SK-N-SH treated with all-trans-retinoic acid at 6 μM for 48 hours (cell line): ENCODE measurements at regions not wholly inside any gene's neighbourhood (a gene's known extent, or its start where the extent isn't known, plus 50 kb on each side); places are given as distances from the start of the nearest gene placed in this dataset.

ENCODE experiments used
- ATAC-seq: fragments of 200-7000 bp; cut with Tn5 transposase; 3 replicates; pipeline ENCODE4 v1.9.1; 2020; ENCODE audit warnings: mild to moderate bottlenecking, moderate library complexity
- BACH2 ChIP-seq: fragments of 250-450 bp; sonication (Bioruptor Pico); IDR thresholded peaks from 2 replicates; pipeline ENCODE4 v1.9.0; 2021; ENCODE audit warnings: mild to moderate bottlenecking, borderline replicate concordance
- CREB5 ChIP-seq: fragments of 250-450 bp; sonication (Bioruptor Pico); IDR thresholded peaks from 2 replicates; pipeline ENCODE4 v1.5.1; 2020; ENCODE audit warnings: low read depth, mild to moderate bottlenecking, moderate library complexity
- CSDC2 ChIP-seq: fragments of 250-450 bp; sonication (Bioruptor Pico); IDR thresholded peaks from 2 replicates; pipeline ENCODE4 v1.5.0; 2020; ENCODE audit warnings: mild to moderate bottlenecking, moderate library complexity
- CSRNP3 ChIP-seq: fragments of 250-450 bp; sonication (Bioruptor Pico); IDR thresholded peaks from 2 replicates; pipeline ENCODE4 v1.5.1; 2021; ENCODE audit warnings: mild to moderate bottlenecking, moderate library complexity
- GLIS3 ChIP-seq: fragments of 250-450 bp; sonication (Bioruptor Pico); IDR thresholded peaks from 2 replicates; pipeline ENCODE4 v1.5.0; 2020; ENCODE audit warnings: mild to moderate bottlenecking, moderate library complexity
- ISL1 ChIP-seq: fragments of 250-450 bp; sonication (Bioruptor Pico); IDR thresholded peaks from 2 replicates; pipeline ENCODE4 v2.1.2; 2022; ENCODE audit warnings: mild to moderate bottlenecking, moderate library complexity
- OSR1 ChIP-seq: fragments of 250-450 bp; sonication (Bioruptor Pico); IDR thresholded peaks from 2 replicates; pipeline ENCODE4 v1.8.0; 2022; ENCODE audit warnings: moderate library complexity, mild to moderate bottlenecking, inconsistent platforms
- PATZ1 ChIP-seq: fragments of 250-450 bp; sonication (Bioruptor Pico); IDR thresholded peaks from 2 replicates; pipeline ENCODE4 v1.8.0; 2020; ENCODE audit warnings: mild to moderate bottlenecking, moderate library complexity, borderline replicate concordance
- POU6F1 ChIP-seq: fragments of 250-450 bp; sonication (Bioruptor Pico); IDR thresholded peaks from 2 replicates; pipeline ENCODE4 v1.8.0; 2021; ENCODE audit warnings: low read depth, mild to moderate bottlenecking, moderate library complexity, borderline replicate concordance
- PPARA ChIP-seq: fragments of 250-450 bp; sonication (Bioruptor Pico); IDR thresholded peaks from 2 replicates; pipeline ENCODE4 v1.5.0; 2020; ENCODE audit warnings: mild to moderate bottlenecking, borderline replicate concordance
- SNAI2 ChIP-seq: fragments of 250-450 bp; sonication (Bioruptor Pico); IDR thresholded peaks from 2 replicates; pipeline ENCODE4 v1.5.0; 2020; ENCODE audit warnings: mild to moderate bottlenecking, moderate library complexity
- TCF4 ChIP-seq: fragments of 250-450 bp; sonication (Bioruptor Pico); IDR thresholded peaks from 2 replicates; pipeline ENCODE4 v1.8.0; 2021; ENCODE audit warnings: mild to moderate bottlenecking, moderate library complexity, borderline replicate concordance
- TOX ChIP-seq: fragments of 250-450 bp; sonication (Bioruptor Pico); IDR thresholded peaks from 2 replicates; pipeline ENCODE4 v1.8.0; 2021; ENCODE audit warnings: mild to moderate bottlenecking, moderate library complexity, borderline replicate concordance
- ZC3H10 ChIP-seq: fragments of 250-450 bp; sonication (Bioruptor Pico); IDR thresholded peaks from 2 replicates; pipeline ENCODE4 v1.5.1; 2021; ENCODE audit warnings: mild to moderate bottlenecking, moderate library complexity
- ZFP3 ChIP-seq: fragments of 250-450 bp; sonication (Bioruptor Pico); IDR thresholded peaks from 2 replicates; pipeline ENCODE4 v1.5.0; 2020; ENCODE audit warnings: mild to moderate bottlenecking, moderate library complexity
- ZFP30 ChIP-seq: fragments of 450-650 bp; formaldehyde crosslinking; IDR thresholded peaks from 2 replicates; pipeline ENCODE4 v1.5.0; 2022; ENCODE audit warnings: mild to moderate bottlenecking, moderate library complexity
- ZNF565 ChIP-seq: fragments of 450-650 bp; formaldehyde crosslinking; conservative IDR thresholded peaks from 2 replicates; pipeline ENCODE4 v1.5.0; 2020; ENCODE audit warnings: low read depth, mild to moderate bottlenecking, moderate library complexity
- ZNF70 ChIP-seq: fragments of 450-650 bp; formaldehyde crosslinking; IDR thresholded peaks from 2 replicates; pipeline ENCODE4 v1.5.0; 2020; ENCODE audit warnings: mild to moderate bottlenecking, moderate library complexity
- ZNF8 ChIP-seq: fragments of 450-650 bp; formaldehyde crosslinking; IDR thresholded peaks from 2 replicates; pipeline ENCODE4 v1.5.0; 2020; ENCODE audit warnings: mild to moderate bottlenecking, moderate library complexity

GRCh38 chr9:85192750-85193149 lies 523.2 kb downstream of the NTRK2 start (continued):
- no peak for TF ChIP-seq CSDC2 (CRISPR knock-in tag)
- TF ChIP-seq ZNF8 (CRISPR knock-in tag): no peak
- TF ChIP-seq ISL1 (CRISPR knock-in tag): no peak
- TF ChIP-seq BACH2 (CRISPR knock-in tag): no peak
- no peak for TF ChIP-seq ZNF565
- no peak for TF ChIP-seq TCF4 (CRISPR knock-in tag)

- TF ChIP-seq SNAI2: no peak
- no peak for TF ChIP-seq PATZ1 (CRISPR knock-in tag)
- TF ChIP-seq CSDC2 (CRISPR knock-in tag): no peak
- TF ChIP-seq PPARA (CRISPR knock-in tag): no peak
- TF ChIP-seq ZNF70: no peak
- no peak for ATAC-seq
Observed at GRCh38 chr9:85186218-85186585, 516.7 kb downstream of the NTRK2 start.

GRCh38 chr9:85185486-85186217 lies 516.1 kb downstream of the NTRK2 start:
- TF ChIP-seq OSR1 (CRISPR knock-in tag) (no peak), GLIS3 (CRISPR knock-in tag) (no peak), ZFP3 (CRISPR knock-in tag) (no peak), CSRNP3 (CRISPR knock-in tag) (no peak), POU6F1 (CRISPR knock-in tag) (no peak), ZNF70 (no peak), TCF4 (CRISPR knock-in tag) (no peak), ZC3H10 (CRISPR knock-in tag) (no peak), BACH2 (CRISPR knock-in tag) (no peak), PPARA (CRISPR knock-in tag) (no peak), TOX (CRISPR knock-in tag) (no peak), ISL1 (CRISPR knock-in tag) (no peak)
- no peak for ATAC-seq

- TF ChIP-seq ZFP30 (no peak), PPARA (CRISPR knock-in tag) (no peak), TCF4 (CRISPR knock-in tag) (no peak), ZNF8 (CRISPR knock-in tag) (no peak), CREB5 (CRISPR knock-in tag) (no peak)
- no peak for ATAC-seq
Observed at GRCh38 chr9:85182383-85182782, 512.9 kb downstream of the NTRK2 start.

- no peak for ATAC-seq
- no peak for TF ChIP-seq POU6F1 (CRISPR knock-in tag)
Observed at GRCh38 chr9:85178474-85178873, 508.9 kb downstream of the NTRK2 start.
